ENCODE measurements at regions not wholly inside any gene's neighbourhood (a gene's known extent, or its start where the extent isn't known, plus 50 kb on each side); places are given as distances from the start of the nearest gene placed in this dataset.

DNA sequence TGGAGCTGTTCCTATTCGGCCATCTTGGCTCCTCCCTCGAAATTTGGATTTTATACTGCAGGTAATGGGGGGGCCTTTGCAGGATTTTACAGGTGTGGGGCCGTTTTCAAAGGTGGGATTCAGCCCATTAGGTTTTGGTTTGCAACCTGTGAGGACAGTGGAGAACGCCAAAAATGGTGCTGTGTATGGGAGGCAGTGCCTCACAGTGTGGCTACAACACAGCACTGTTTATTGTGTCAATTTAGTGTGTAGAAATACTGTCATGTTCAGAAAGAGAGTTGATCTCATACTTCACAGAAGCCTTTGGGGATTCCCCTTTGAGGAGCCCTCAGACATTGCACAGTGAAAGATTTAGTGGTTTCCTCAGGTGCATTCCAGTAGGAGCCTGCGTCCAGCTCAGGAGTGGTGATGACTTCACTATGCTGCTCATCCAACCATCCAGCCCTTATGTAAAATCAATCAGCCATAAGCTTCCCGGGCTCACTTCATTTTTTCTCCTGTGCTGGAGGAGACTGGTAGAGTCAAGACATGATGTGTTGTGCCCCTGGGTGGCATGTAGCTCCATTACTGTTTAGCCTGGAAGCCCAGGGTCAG, 92.7 kb upstream of the PRMT8 start:
- H4K20me1 ChIP-seq (ENCODE audit: insufficient read depth, low read length): no peaks in the 10 kb centered on the region
- no peak for TF ChIP-seq EZH2phosphoT487 (IDR thresholded peaks at IDR 0.05; ENCODE audit: low read depth)
- TF ChIP-seq, protein P1, sequence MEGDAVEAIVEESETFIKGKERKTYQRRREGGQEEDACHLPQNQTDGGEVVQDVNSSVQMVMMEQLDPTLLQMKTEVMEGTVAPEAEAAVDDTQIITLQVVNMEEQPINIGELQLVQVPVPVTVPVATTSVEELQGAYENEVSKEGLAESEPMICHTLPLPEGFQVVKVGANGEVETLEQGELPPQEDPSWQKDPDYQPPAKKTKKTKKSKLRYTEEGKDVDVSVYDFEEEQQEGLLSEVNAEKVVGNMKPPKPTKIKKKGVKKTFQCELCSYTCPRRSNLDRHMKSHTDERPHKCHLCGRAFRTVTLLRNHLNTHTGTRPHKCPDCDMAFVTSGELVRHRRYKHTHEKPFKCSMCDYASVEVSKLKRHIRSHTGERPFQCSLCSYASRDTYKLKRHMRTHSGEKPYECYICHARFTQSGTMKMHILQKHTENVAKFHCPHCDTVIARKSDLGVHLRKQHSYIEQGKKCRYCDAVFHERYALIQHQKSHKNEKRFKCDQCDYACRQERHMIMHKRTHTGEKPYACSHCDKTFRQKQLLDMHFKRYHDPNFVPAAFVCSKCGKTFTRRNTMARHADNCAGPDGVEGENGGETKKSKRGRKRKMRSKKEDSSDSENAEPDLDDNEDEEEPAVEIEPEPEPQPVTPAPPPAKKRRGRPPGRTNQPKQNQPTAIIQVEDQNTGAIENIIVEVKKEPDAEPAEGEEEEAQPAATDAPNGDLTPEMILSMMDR (IDR thresholded peaks at IDR 0.05; ENCODE audit: low read depth, low read length): no peak
- no peak overlapping the region for H3K4me3 ChIP-seq (ENCODE audit: low read length)
- H3K79me2 ChIP-seq (ENCODE audit: low read length): no peaks in the 10 kb centered on the region
- H3K9me3 ChIP-seq (ENCODE audit: insufficient read depth, low read length): no peaks in the 10 kb centered on the region
- H3K9ac ChIP-seq (ENCODE audit: low read length): no peak overlapping the region
- H3K4me1 ChIP-seq (ENCODE audit: low read length): no peaks in the 10 kb centered on the region
- H3K27me3 ChIP-seq (ENCODE audit: low read depth, low read length): 0 out of 2 replicates have a peak, but pooled peaks cover 3% of the 10 kb centered on the region
- H3K36me3 ChIP-seq (replicated peaks; ENCODE audit: low read depth, low read length): no peaks in the 10 kb centered on the region
- no peak overlapping the region for H3K4me2 ChIP-seq (ENCODE audit: low read length)
- no peak overlapping the region for H3K27ac ChIP-seq (ENCODE audit: low read length)
- no peak overlapping the region for H2AFZ ChIP-seq (ENCODE audit: low read depth, low read length)

DNA sequence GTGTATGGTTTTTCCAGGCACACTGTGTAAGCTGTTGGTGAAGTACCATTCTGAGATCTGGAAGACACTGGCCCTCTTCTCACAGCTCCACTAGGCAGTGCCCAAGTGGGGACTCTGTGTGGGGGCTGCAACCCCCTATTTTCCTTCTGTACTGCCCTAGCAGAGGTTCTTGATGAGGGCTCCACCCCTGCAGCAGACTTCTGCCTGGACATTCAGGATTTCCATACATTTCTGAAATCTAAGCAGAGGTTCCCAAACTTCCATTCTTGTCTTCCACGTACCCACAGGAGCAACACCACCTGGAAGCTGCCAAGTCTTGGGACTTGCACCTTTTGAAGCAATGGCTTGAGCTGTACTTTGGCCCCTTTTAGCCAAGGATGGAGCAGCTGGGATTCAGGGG, 85.2 kb upstream of the PRMT8 start:
- Histone ChIP-seq H3K27me3 (ENCODE audit: low read depth, low read length) (no peaks in the 10 kb centered on the region), H3K4me1 (ENCODE audit: low read length) (no peaks in the 10 kb centered on the region), H3K79me2 (ENCODE audit: low read length) (no peaks in the 10 kb centered on the region), H3K4me3 (ENCODE audit: low read length) (no peak overlapping the region), H3K4me2 (ENCODE audit: low read length) (no peak overlapping the region), H3K27ac (ENCODE audit: low read length) (no peak overlapping the region), H3K9me3 (ENCODE audit: insufficient read depth, low read length) (peaks cover 16% of the 10 kb centered on the region; the same call in 1 of the 2 replicates), H2AFZ (ENCODE audit: low read depth, low read length) (no peak overlapping the region), H4K20me1 (ENCODE audit: insufficient read depth, low read length) (no peaks in the 10 kb centered on the region), H3K36me3 (replicated peaks; ENCODE audit: low read depth, low read length) (no peaks in the 10 kb centered on the region), H3K9ac (ENCODE audit: low read length) (no peak overlapping the region)
- TF ChIP-seq, protein P1 (IDR thresholded peaks at IDR 0.05; ENCODE audit: low read depth, low read length): no peak
- no peak for TF ChIP-seq EZH2phosphoT487 (IDR thresholded peaks at IDR 0.05; ENCODE audit: low read depth)

DNA sequence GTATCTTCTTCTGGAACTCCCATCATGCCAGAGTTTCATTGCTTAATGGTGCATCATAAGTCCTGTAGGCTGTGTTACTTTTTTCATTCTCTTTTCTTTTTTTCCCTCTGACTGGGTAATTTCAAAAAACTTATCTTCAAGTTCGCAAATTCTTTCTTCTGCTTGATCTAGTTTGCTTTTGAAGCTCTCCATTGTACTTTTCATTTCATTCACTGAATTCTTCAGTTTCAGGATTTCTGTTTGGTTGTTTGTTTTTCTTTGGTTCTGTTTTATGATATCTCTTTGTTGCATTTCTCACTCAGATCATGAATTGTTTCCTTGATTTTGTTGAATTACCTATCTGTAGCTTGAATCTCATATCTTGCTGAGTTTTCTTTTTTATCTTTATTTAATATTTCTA, 83.3 kb upstream of the PRMT8 start:
- Histone ChIP-seq H2AFZ (ENCODE audit: low read depth, low read length) (no peak overlapping the region), H3K4me2 (ENCODE audit: low read length) (no peak overlapping the region), H3K79me2 (ENCODE audit: low read length) (no peaks in the 10 kb centered on the region), H3K9me3 (ENCODE audit: insufficient read depth, low read length) (peaks cover 16% of the 10 kb centered on the region; the same call in 1 of the 2 replicates), H3K4me1 (ENCODE audit: low read length) (no peaks in the 10 kb centered on the region), H3K27ac (ENCODE audit: low read length) (no peak overlapping the region), H4K20me1 (ENCODE audit: insufficient read depth, low read length) (no peaks in the 10 kb centered on the region), H3K27me3 (ENCODE audit: low read depth, low read length) (0 out of 2 replicates have a peak, but pooled peaks cover 5% of the 10 kb centered on the region), H3K4me3 (ENCODE audit: low read length) (no peak overlapping the region), H3K36me3 (replicated peaks; ENCODE audit: low read depth, low read length) (no peaks in the 10 kb centered on the region), H3K9ac (ENCODE audit: low read length) (no peak overlapping the region)
- TF ChIP-seq, protein P1 (IDR thresholded peaks at IDR 0.05; ENCODE audit: low read depth, low read length): no peak
- no peak for TF ChIP-seq EZH2phosphoT487 (IDR thresholded peaks at IDR 0.05; ENCODE audit: low read depth)

DNA sequence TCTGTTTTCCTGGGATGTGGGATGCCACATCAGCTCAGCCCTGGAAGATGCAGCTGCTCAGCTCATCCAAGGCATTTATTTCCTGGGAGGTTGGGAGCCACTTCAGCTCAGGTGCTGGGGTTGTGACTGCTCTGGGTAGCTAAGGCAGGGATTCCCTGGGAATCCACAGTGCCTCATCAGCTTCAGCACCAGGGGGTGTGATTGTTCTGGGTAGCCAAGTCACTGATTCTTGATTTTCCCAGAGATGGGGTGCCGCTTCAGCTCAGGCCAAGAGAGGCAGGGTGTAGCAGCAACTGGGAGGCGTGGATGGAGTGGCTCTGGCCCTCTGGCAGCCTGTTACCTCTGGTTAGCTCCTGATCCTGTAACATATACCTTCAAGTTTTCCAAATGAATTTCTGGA, 81.3 kb upstream of the PRMT8 start:
- Histone ChIP-seq H3K79me2 (ENCODE audit: low read length) (no peaks in the 10 kb centered on the region), H3K4me1 (ENCODE audit: low read length) (no peaks in the 10 kb centered on the region), H3K4me2 (ENCODE audit: low read length) (no peak overlapping the region), H4K20me1 (ENCODE audit: insufficient read depth, low read length) (no peaks in the 10 kb centered on the region), H2AFZ (ENCODE audit: low read depth, low read length) (no peak overlapping the region), H3K27ac (ENCODE audit: low read length) (no peak overlapping the region), H3K9me3 (ENCODE audit: insufficient read depth, low read length) (peaks cover 16% of the 10 kb centered on the region; the same call in 1 of the 2 replicates), H3K9ac (ENCODE audit: low read length) (no peak overlapping the region), H3K4me3 (ENCODE audit: low read length) (no peak overlapping the region), H3K27me3 (ENCODE audit: low read depth, low read length) (peaks cover 5% of the 10 kb centered on the region; the same call in 1 of the 2 replicates), H3K36me3 (replicated peaks; ENCODE audit: low read depth, low read length) (no peaks in the 10 kb centered on the region)
- TF ChIP-seq, protein P1 (IDR thresholded peaks at IDR 0.05; ENCODE audit: low read depth, low read length): no peak
- no peak for TF ChIP-seq EZH2phosphoT487 (IDR thresholded peaks at IDR 0.05; ENCODE audit: low read depth)
